ENCODE measurements at regions not wholly inside any gene's neighbourhood (a gene's known extent, or its start where the extent isn't known, plus 50 kb on each side); places are given as distances from the start of the nearest gene placed in this dataset.
"Not testable (repeated sequence)": the region's sequence is repeated elsewhere in the genome, so short reads cannot be mapped to it uniquely, and the experiment has no call there.

GRCh38 chr10:63042256-63042655 lies 90.9 kb upstream of the NRBF2 start:
- H3K27ac ChIP-seq (ENCODE audit: low read depth, low read length, poor library complexity, severe bottlenecking): no peak overlapping the region
- no peaks in the 10 kb centered on the region for H3K27me3 ChIP-seq (ENCODE audit: insufficient read depth, low read length)
- no peak overlapping the region for H3K9ac ChIP-seq (ENCODE audit: low read length)
- no peaks in the 10 kb centered on the region; the same call in 1 of the 2 replicates for H3F3A ChIP-seq (ENCODE audit: insufficient read depth, low read length)
- H3K36me3 ChIP-seq (ENCODE audit: insufficient read depth, low read length): no peaks in the 10 kb centered on the region
- no peak overlapping the region for H3K4me2 ChIP-seq (ENCODE audit: low read length)
- no peaks in the 10 kb centered on the region for H3K9me2 ChIP-seq (ENCODE audit: low read depth, low read length)
- H3K9me3 ChIP-seq (ENCODE audit: low read length): no peaks in the 10 kb centered on the region
- TF ChIP-seq EZH2 (IDR thresholded peaks at IDR 0.05; ENCODE audit: borderline replicate concordance, low read length): no peak
- TF ChIP-seq, protein P1, sequence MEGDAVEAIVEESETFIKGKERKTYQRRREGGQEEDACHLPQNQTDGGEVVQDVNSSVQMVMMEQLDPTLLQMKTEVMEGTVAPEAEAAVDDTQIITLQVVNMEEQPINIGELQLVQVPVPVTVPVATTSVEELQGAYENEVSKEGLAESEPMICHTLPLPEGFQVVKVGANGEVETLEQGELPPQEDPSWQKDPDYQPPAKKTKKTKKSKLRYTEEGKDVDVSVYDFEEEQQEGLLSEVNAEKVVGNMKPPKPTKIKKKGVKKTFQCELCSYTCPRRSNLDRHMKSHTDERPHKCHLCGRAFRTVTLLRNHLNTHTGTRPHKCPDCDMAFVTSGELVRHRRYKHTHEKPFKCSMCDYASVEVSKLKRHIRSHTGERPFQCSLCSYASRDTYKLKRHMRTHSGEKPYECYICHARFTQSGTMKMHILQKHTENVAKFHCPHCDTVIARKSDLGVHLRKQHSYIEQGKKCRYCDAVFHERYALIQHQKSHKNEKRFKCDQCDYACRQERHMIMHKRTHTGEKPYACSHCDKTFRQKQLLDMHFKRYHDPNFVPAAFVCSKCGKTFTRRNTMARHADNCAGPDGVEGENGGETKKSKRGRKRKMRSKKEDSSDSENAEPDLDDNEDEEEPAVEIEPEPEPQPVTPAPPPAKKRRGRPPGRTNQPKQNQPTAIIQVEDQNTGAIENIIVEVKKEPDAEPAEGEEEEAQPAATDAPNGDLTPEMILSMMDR (IDR thresholded peaks at IDR 0.05; ENCODE audit: low read length): no peak
- H3K4me3 ChIP-seq (ENCODE audit: low read depth, low read length, poor library complexity, severe bottlenecking): no peak overlapping the region
- no peak overlapping the region for H2AFZ ChIP-seq (ENCODE audit: low read length)
- H4K20me1 ChIP-seq (ENCODE audit: insufficient read depth, low read length): no peaks in the 10 kb centered on the region
- no peaks in the 10 kb centered on the region for H3K4me1 ChIP-seq (ENCODE audit: insufficient read depth, low read length, severe bottlenecking)
- H3K79me2 ChIP-seq (ENCODE audit: insufficient read depth, low read length): no peaks in the 10 kb centered on the region

DNA sequence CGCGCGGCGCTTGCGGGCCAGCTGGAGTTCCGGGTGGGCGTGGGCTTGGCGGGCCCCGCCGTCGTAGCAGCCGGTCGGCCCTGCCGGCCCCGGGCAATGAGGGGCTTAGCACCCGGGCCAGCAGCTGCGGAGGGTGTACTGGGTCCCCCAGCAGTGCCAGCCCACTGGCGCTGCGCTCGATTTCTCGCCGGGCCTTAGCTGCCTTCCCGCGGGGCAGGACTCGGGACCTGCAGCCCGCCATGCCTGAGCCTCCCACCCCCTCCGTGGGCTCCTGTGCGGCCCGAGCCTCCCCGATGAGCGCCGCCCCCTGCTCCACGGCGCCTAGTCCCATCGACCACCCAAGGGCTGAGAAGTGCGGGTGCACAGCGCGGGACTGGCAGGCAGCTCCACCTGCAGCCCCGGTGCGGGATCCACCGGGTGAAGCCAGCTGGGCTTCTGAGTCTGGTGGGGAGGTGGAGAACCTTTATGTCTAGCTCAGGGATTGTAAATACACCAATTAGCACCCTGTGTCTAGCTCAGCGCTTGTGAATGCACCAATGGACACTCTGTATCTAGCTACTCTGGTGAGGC lies 99.4 kb upstream of the NRBF2 start:
- not testable (repeated sequence) for H3K9me2 ChIP-seq (ENCODE audit: low read depth, low read length); H4K20me1 ChIP-seq (ENCODE audit: insufficient read depth, low read length); H3K79me2 ChIP-seq (ENCODE audit: insufficient read depth, low read length); H3F3A ChIP-seq (ENCODE audit: insufficient read depth, low read length); H3K4me1 ChIP-seq (ENCODE audit: insufficient read depth, low read length, severe bottlenecking); H3K36me3 ChIP-seq (ENCODE audit: insufficient read depth, low read length); H3K27me3 ChIP-seq (ENCODE audit: insufficient read depth, low read length); H3K9ac ChIP-seq (ENCODE audit: low read length); H3K4me3 ChIP-seq (ENCODE audit: low read depth, low read length, poor library complexity, severe bottlenecking); H3K4me2 ChIP-seq (ENCODE audit: low read length); H3K27ac ChIP-seq (ENCODE audit: low read depth, low read length, poor library complexity, severe bottlenecking); H3K9me3 ChIP-seq (ENCODE audit: low read length); H2AFZ ChIP-seq (ENCODE audit: low read length)

DNA sequence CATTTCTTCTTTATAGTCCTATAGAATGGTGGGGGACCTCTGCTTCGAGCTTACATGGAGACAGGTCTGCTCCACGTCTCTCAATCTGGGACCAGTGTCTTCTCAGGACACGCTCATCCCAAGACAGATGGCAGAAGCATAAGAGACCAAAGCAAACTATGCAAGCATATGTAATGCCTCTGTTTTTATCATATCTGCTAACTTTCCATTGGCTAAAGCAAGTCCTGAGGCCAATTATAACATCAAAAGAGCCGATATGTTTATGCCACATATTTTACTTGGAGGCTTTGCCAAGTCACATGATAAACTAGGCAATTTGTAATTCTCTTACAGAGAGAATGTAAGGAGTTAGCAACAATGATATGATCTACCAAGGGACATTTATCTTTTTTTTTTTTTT lies 102.6 kb upstream of the NRBF2 start:
- Histone ChIP-seq H3K4me2 (ENCODE audit: low read length) (no peak overlapping the region), H3K9me2 (ENCODE audit: low read depth, low read length) (no peaks in the 10 kb centered on the region), H3K27ac (ENCODE audit: low read depth, low read length, poor library complexity, severe bottlenecking) (no peak overlapping the region), H3K9ac (ENCODE audit: low read length) (no peak overlapping the region), H3F3A (ENCODE audit: insufficient read depth, low read length) (no peaks in the 10 kb centered on the region), H3K79me2 (ENCODE audit: insufficient read depth, low read length) (no peaks in the 10 kb centered on the region), H4K20me1 (ENCODE audit: insufficient read depth, low read length) (no peaks in the 10 kb centered on the region), H3K4me1 (ENCODE audit: insufficient read depth, low read length, severe bottlenecking) (no peaks in the 10 kb centered on the region), H3K4me3 (ENCODE audit: low read depth, low read length, poor library complexity, severe bottlenecking) (no peak overlapping the region), H3K9me3 (ENCODE audit: low read length) (no peaks in the 10 kb centered on the region), H2AFZ (ENCODE audit: low read length) (no peak overlapping the region), H3K36me3 (ENCODE audit: insufficient read depth, low read length) (no peaks in the 10 kb centered on the region; the same call in 1 of the 2 replicates), H3K27me3 (ENCODE audit: insufficient read depth, low read length) (no peaks in the 10 kb centered on the region)
- TF ChIP-seq, protein P1 (IDR thresholded peaks at IDR 0.05; ENCODE audit: low read length): no peak
- TF ChIP-seq EZH2 (IDR thresholded peaks at IDR 0.05; ENCODE audit: borderline replicate concordance, low read length): no peak

GRCh38 chr10:63027531-63027930 lies 105.6 kb upstream of the NRBF2 start:
- Histone ChIP-seq H3K36me3 (ENCODE audit: insufficient read depth, low read length) (no peaks in the 10 kb centered on the region), H2AFZ (ENCODE audit: low read length) (no peak overlapping the region), H3K4me3 (ENCODE audit: low read depth, low read length, poor library complexity, severe bottlenecking) (no peak overlapping the region), H3K79me2 (ENCODE audit: insufficient read depth, low read length) (no peaks in the 10 kb centered on the region), H3K9me3 (ENCODE audit: low read length) (no peaks in the 10 kb centered on the region), H3K4me2 (ENCODE audit: low read length) (no peak overlapping the region), H3F3A (ENCODE audit: insufficient read depth, low read length) (no peaks in the 10 kb centered on the region), H4K20me1 (ENCODE audit: insufficient read depth, low read length) (no peaks in the 10 kb centered on the region), H3K27ac (ENCODE audit: low read depth, low read length, poor library complexity, severe bottlenecking) (no peak overlapping the region), H3K9me2 (ENCODE audit: low read depth, low read length) (no peaks in the 10 kb centered on the region), H3K9ac (ENCODE audit: low read length) (no peak overlapping the region), H3K27me3 (ENCODE audit: insufficient read depth, low read length) (no peaks in the 10 kb centered on the region), H3K4me1 (ENCODE audit: insufficient read depth, low read length, severe bottlenecking) (no peaks in the 10 kb centered on the region)
- TF ChIP-seq EZH2 (IDR thresholded peaks at IDR 0.05; ENCODE audit: borderline replicate concordance, low read length): no peak
- TF ChIP-seq, protein P1 (IDR thresholded peaks at IDR 0.05; ENCODE audit: low read length): no peak

Data from OCI-LY1 (cell line).